ENCODE measurements at regions not wholly inside any gene's neighbourhood (a gene's known extent, or its start where the extent isn't known, plus 50 kb on each side); places are given as distances from the start of the nearest gene placed in this dataset.

GRCh38 chr17:51555153-51555552 is 294.8 kb downstream of the UTP18 start:
- no peak for DNase-seq (ENCODE audit: low read depth)

GRCh38 chr17:51559778-51560177 is 299.4 kb downstream of the UTP18 start:
- no peak for DNase-seq (ENCODE audit: low read depth)

- no peak for DNase-seq (ENCODE audit: low read depth)
These were observed 300.1 kb downstream of the UTP18 start for GRCh38 chr17:51560398-51560797.

- no peak for DNase-seq (ENCODE audit: low read depth)
These were observed 303.6 kb downstream of the UTP18 start for GRCh38 chr17:51563961-51564360.

GRCh38 chr17:51572115-51572514 is 311.8 kb downstream of the UTP18 start:
- DNase-seq (ENCODE audit: low read depth), result no peak

Measured in activated gamma-delta T cell treated with anti-CD3 and anti-CD28 coated beads, Interleukin-2, amount 50 U/mL, for 16 hours (primary cell).